ENCODE measurements at regions not wholly inside any gene's neighbourhood (a gene's known extent, or its start where the extent isn't known, plus 50 kb on each side); places are given as distances from the start of the nearest gene placed in this dataset.

- no peak for TF ChIP-seq NFE2L1 (tag; IDR thresholded peaks at IDR 0.05; ENCODE audit: borderline replicate concordance, low read depth)
- TF ChIP-seq RAD21 (CRISPR knock-in tag; conservative IDR thresholded peaks at IDR 0.05 in 1 of 2, IDR thresholded peaks at IDR 0.05 in 1 of 2) = peak in 1 of 2 experiments; percentile 52; a peak in 2 of 4 replicates
- no peak for TF ChIP-seq ZC3H4 (CRISPR knock-in tag; IDR thresholded peaks at IDR 0.05; ENCODE audit: borderline replicate concordance)
- TF ChIP-seq SP2 (IDR thresholded peaks at IDR 0.05; ENCODE audit: extremely low read depth, low read depth, low read length, poor library complexity, severe bottlenecking) = no peak
- TF ChIP-seq ZNF239 (CRISPR knock-in tag; IDR thresholded peaks at IDR 0.05) = no peak
- 0 out of 2 replicates have a peak, but pooled peaks have one; percentile 5 for TF ChIP-seq TEAD4 (IDR thresholded peaks at IDR 0.05; ENCODE audit: low read length)
- no peak for TF ChIP-seq TEAD4 (CRISPR knock-in tag; IDR thresholded peaks at IDR 0.05; ENCODE audit: borderline replicate concordance)
Observed at GRCh38 chr6:157760137-157760536, 62.9 kb upstream of the SNX9 start (continued).

- ATAC-seq (no peak), DNase-seq (ENCODE audit: extremely low read depth in 1 of 4, low spot score in 3 of 4) (peak in 1 of 4 experiments; percentile 32), FAIRE-seq (no peak)
- Histone ChIP-seq H3K9me1 (ENCODE audit: control insufficient read depth, insufficient read depth, low read length) (no peaks in the 10 kb centered on the region), H3K27me3 (ENCODE audit: control insufficient read depth in 2 of 2, insufficient read depth in 2 of 2, low read length in 2 of 2) (no peaks in the 10 kb centered on the region), H3K4me3 (no peak overlapping the region), H3K27ac (ENCODE audit: extremely low read depth, low read depth, low read length) (peak overlapping the region; percentile 7; the same call in 1 of the 3 replicates), H3K4me1 (replicated peaks in 1 of 2; ENCODE audit: control insufficient read depth in 2 of 2, insufficient read depth in 2 of 2, low read length in 2 of 2) (peaks cover 45 to 74% of the 10 kb centered on the region in 2 experiments), H3K4me2 (ENCODE audit: insufficient read depth, low read length) (no peak overlapping the region), H3K9ac (ENCODE audit: insufficient read depth in 1 of 2, low read depth in 2 of 2, low read length in 2 of 2) (peak overlapping the region in 1 of 2 experiments; percentile 62; a peak in 2 of 4 replicates), H3K36me3 (ENCODE audit: control insufficient read depth, insufficient read depth, low read length) (no peaks in the 10 kb centered on the region), H4K20me1 (replicated peaks; ENCODE audit: control insufficient read depth, insufficient read depth, low read length) (no peaks in the 10 kb centered on the region), H2AFZ (ENCODE audit: low read depth, low read length) (peak overlapping the region; percentile 15), H3K79me2 (ENCODE audit: control insufficient read depth, insufficient read depth, low read length) (no peaks in the 10 kb centered on the region), H3K9me3 (replicated peaks; ENCODE audit: control insufficient read depth, insufficient read depth, low read depth, low read length) (no peaks in the 10 kb centered on the region)
- ChIA-PET POLR2A (interaction anchor here (0.6 to 2.0 kb wide), 7 partner anchors 12 to 219 kb away, joined by 3 to 4 read pairs (median 4); no protein-coding TSS in a partner anchor), CTCF (ENCODE audit: low intra/inter-chr PET ratio) (interaction anchor here (0.6 kb wide), 1 partner anchor 16 kb away, joined by 4 read pairs; no protein-coding TSS in a partner anchor)
- intact Hi-C loops (cut with micrococcal nuclease) (loop anchor here (1.0 kb wide), 1 partner anchor 187 kb away; no protein-coding TSS in a partner anchor), in situ Hi-C loops (cut with MboI) (no loop called here)
- 54% methylated on average over 7 of the region's 7 CpGs for WGBS (ENCODE audit: insufficient coverage, low coverage, missing lambda C conversion rate)
- no TSS peak for BruUV-seq (replicated peaks)
- TF ChIP-seq POU5F1 (IDR thresholded peaks at IDR 0.05; ENCODE audit: borderline replicate concordance, low read depth, low read length, partially characterized antibody) (no peak), MAX (CRISPR knock-in tag; IDR thresholded peaks at IDR 0.05) (0 out of 2 replicates have a peak, but pooled peaks have one; percentile 28), MCM7 (IDR thresholded peaks at IDR 0.05) (no peak), ZNF592 (IDR thresholded peaks at IDR 0.05) (0 out of 2 replicates have a peak, but pooled peaks have one; percentile 0), JUND (IDR thresholded peaks at IDR 0.05; ENCODE audit: borderline replicate concordance, low read depth, low read length) (peak; percentile 24; the same call in 1 of the 2 replicates), JUND (tag; IDR thresholded peaks at IDR 0.05; ENCODE audit: borderline replicate concordance, low read depth, low read length) (no peak; the same call in 2 of the 3 replicates), TEAD1 (CRISPR knock-in tag; IDR thresholded peaks at IDR 0.05) (0 out of 4 replicates have a peak, but pooled peaks of 1 of the 2 experiments have one; percentile 36), PRMT5 (CRISPR knock-in tag; IDR thresholded peaks at IDR 0.05) (no peak)
Observed at GRCh38 chr6:157760589-157761330, 62.3 kb upstream of the SNX9 start.

Data from K562 (cell line).